Ovary (tissue), 7 donors: ENCODE measurements at regions not wholly inside any gene's neighbourhood (a gene's known extent, or its start where the extent isn't known, plus 50 kb on each side); places are given as distances from the start of the nearest gene placed in this dataset.
"Not testable (repeated sequence)": the region's sequence is repeated elsewhere in the genome, so short reads cannot be mapped to it uniquely, and the experiment has no call there.

Experiments
- DNase-seq, 5 donors: peaks; one replicate each; pipeline ENCODE4 v3.0.0-alpha.2; 2019 to 2020
- H3K27ac ChIP-seq, 2 donors: fragments of 200-600 bp; one replicate each; pipeline versions ENCODE4 v1.5.1 to v1.8.0; 2019 to 2022
- H3K27me3 ChIP-seq: fragments of 200-600 bp; one replicate; pipeline ENCODE4 v1.8.0; 2022
- H3K36me3 ChIP-seq: fragments of 200-600 bp; sonication (generic); one replicate; pipeline ENCODE4 v1.5.1; 2019
- H3K4me1 ChIP-seq: one replicate; pipeline ENCODE4 v1.8.1; 2013; ENCODE audit warnings: mild to moderate bottlenecking, moderate library complexity; ENCODE audit not compliant: insufficient read depth
- H3K4me3 ChIP-seq: fragments of 200-600 bp; sonication (generic); one replicate; pipeline ENCODE4 v1.5.1; 2017
- H3K9me3 ChIP-seq, 2 donors: fragments of 200-600 bp in 1 of 2; sonication (generic) in 1 of 2; one replicate each; pipeline versions ENCODE4 v1.5.1 to v1.8.1; 2013 to 2019; ENCODE audit warnings: mild to moderate bottlenecking in 1 of 2, moderate library complexity in 1 of 2
- CTCF ChIP-seq, 3 donors: fragments of 450-650 bp in 2 of 3; fragments of 200-600 bp in 1 of 3; IDR thresholded peaks; one replicate each; pipeline versions ENCODE4 v1.5.1 to v1.8.0; 2016 to 2022; ENCODE audit warnings: antibody characterized with exemption in 3 of 3, mild to moderate bottlenecking in 1 of 3
- EP300 ChIP-seq: sonication (generic); formaldehyde crosslinking; IDR thresholded peaks from one replicate; pipeline ENCODE4 v1.6.1; 2017; ENCODE audit warnings: antibody characterized with exemption
- POLR2A ChIP-seq: fragments of 450-650 bp; IDR thresholded peaks from one replicate; pipeline ENCODE4 v1.6.1; 2017; ENCODE audit warnings: antibody characterized with exemption, mild to moderate bottlenecking, moderate library complexity
- WGBS, 3 donors: extraction: QIAGEN DNeasy Blood & Tissue Kit in 1 of 3; methylation state at CpG; one replicate each; pipeline versions ENCODE4 v1.1.5 to v1.1.7; 2013 to 2017; 5-methylcytosine and 5-hydroxymethylcytosine counted together
- intact Hi-C, 4 donors: fragments of 100-400 bp; cut with DNase I; formaldehyde crosslinking; loops; one replicate each; pipeline versions ENCODE4 v1.11.0 to v1.15.1; 2022 to 2023
- donor health status: DM: no; HTN: no; CAD: no; lungs with moderate emphysema.
- donor health status: DM: no; HTN: no; CAD: no.
- donor health status: Bipolar disorder and iron deficiency.
- donor health status: DM: no; HTN: no; CAD: no.
- donor health status: DM: yes; HTN: yes; CAD: no.

GRCh38 chr11:23789200-23789853 lies 707.5 kb upstream of the LUZP2 start:
- no peaks in the 10 kb centered on the region for H3K9me3 ChIP-seq
- no peaks in the 10 kb centered on the region for H3K27me3 ChIP-seq
- H3K36me3 ChIP-seq, result no peaks in the 10 kb centered on the region
- no peaks in the 10 kb centered on the region for H3K4me1 ChIP-seq
- H3K4me3 ChIP-seq, result no peak overlapping the region
- TF ChIP-seq CTCF (IDR thresholded peaks at IDR 0.05) (no peak), POLR2A (no peak), EP300 (no peak)
- intact Hi-C loops, result no loop called here
- 65 to 72% (median 70%) methylated on average over 5 of the region's 5 CpGs for WGBS, 3 donors
- DNase-seq, result no peak
- H3K27ac ChIP-seq, result no peak overlapping the region

GRCh38 chr11:23789938-23790371 lies 706.9 kb upstream of the LUZP2 start:
- 67 to 72% (median 70%) methylated on average over 4 of the region's 4 CpGs for WGBS, 3 donors
- DNase-seq, result no peak
- TF ChIP-seq POLR2A (no peak), EP300 (no peak), CTCF (IDR thresholded peaks at IDR 0.05) (no peak)

GRCh38 chr11:23797624-23798419 lies 699.0 kb upstream of the LUZP2 start:
- Histone ChIP-seq H3K27me3 (no peaks in the 10 kb centered on the region), H3K36me3 (no peaks in the 10 kb centered on the region), H3K9me3 (no peaks in the 10 kb centered on the region), H3K4me1 (no peaks in the 10 kb centered on the region), H3K27ac (no peak overlapping the region), H3K4me3 (no peak overlapping the region)
- TF ChIP-seq EP300 (no peak), POLR2A (no peak), CTCF (IDR thresholded peaks at IDR 0.05) (no peak)
- WGBS, 3 donors, result 36 to 61% (median 53%) methylated on average over 3 of the region's 3 CpGs
- intact Hi-C loops, result no loop called here
- DNase-seq, result no peak

More at GRCh38 chr11:23789938-23790371, 706.9 kb upstream of the LUZP2 start:
- Histone ChIP-seq H3K4me3 (no peak overlapping the region), H3K27me3 (no peaks in the 10 kb centered on the region), H3K27ac (no peak overlapping the region), H3K4me1 (no peaks in the 10 kb centered on the region), H3K36me3 (no peaks in the 10 kb centered on the region), H3K9me3 (no peaks in the 10 kb centered on the region)
- intact Hi-C loops, result no loop called here

GRCh38 chr11:23834306-23834705 lies 662.5 kb upstream of the LUZP2 start:
- intact Hi-C loops, H3K36me3 ChIP-seq, H3K9me3 ChIP-seq, H3K27ac ChIP-seq, H3K4me1 ChIP-seq, H3K27me3 ChIP-seq, DNase-seq, H3K4me3 ChIP-seq: not testable (repeated sequence)
- WGBS, 3 donors, result 91 to 94% (median 91%) methylated on average over 5 of the region's 5 CpGs

GRCh38 chr11:23836981-23837380 lies 659.9 kb upstream of the LUZP2 start:
- intact Hi-C loops, result no loop called here
- no peak for TF ChIP-seq POLR2A
- TF ChIP-seq EP300, result no peak
- Histone ChIP-seq H3K4me1 (no peaks in the 10 kb centered on the region), H3K27ac (no peak overlapping the region), H3K9me3 (no peaks in the 10 kb centered on the region), H3K27me3 (no peaks in the 10 kb centered on the region), H3K4me3 (no peak overlapping the region), H3K36me3 (no peaks in the 10 kb centered on the region)
- DNase-seq, result no peak
- 81 to 96% (median 86%) methylated on average over 1 of the region's 1 CpG for WGBS, 3 donors
